GM12878 (cell line): ENCODE measurements at regions not wholly inside any gene's neighbourhood (a gene's known extent, or its start where the extent isn't known, plus 50 kb on each side); places are given as distances from the start of the nearest gene placed in this dataset.

Experiments
- CREB1 ChIP-seq: IDR thresholded peaks from 2 replicates; pipeline ENCODE4 v1.6.1; 2012; ENCODE audit warnings: low read depth, mild to moderate bottlenecking, inconsistent platforms
- CTCF ChIP-seq, 3 experiments: IDR thresholded peaks in 2 of 3; conservative IDR thresholded peaks in 1 of 3; 2 replicates each; pipeline ENCODE4 v1.5.1; 2011; ENCODE audit warnings: low read depth in 3 of 3, low read length in 3 of 3, mild to moderate bottlenecking in 3 of 3, control low read depth in 2 of 3, moderate library complexity in 2 of 3, inconsistent platforms in 1 of 3, mixed read lengths in 1 of 3; ENCODE audit not compliant: control insufficient read depth in 2 of 3, insufficient read depth in 1 of 3; ENCODE audit errors: extremely low read depth in 1 of 3
- GATAD2B ChIP-seq: fragments of 450-650 bp; conservative IDR thresholded peaks from 2 replicates; pipeline ENCODE4 v1.6.1; 2017; ENCODE audit warnings: low read depth, mild to moderate bottlenecking, moderate library complexity
- NFYB ChIP-seq: IDR thresholded peaks from 2 replicates; pipeline ENCODE4 v1.6.1; 2011; ENCODE audit warnings: low read depth, mild to moderate bottlenecking, low read length, improper control_type of control experiment, moderate library complexity; ENCODE audit not compliant: insufficient read depth
- PML ChIP-seq: IDR thresholded peaks from 2 replicates; pipeline ENCODE4 v1.6.1; 2012; ENCODE audit warnings: low read length, inconsistent platforms
- POLR2AphosphoS5 ChIP-seq: IDR thresholded peaks from 2 replicates; pipeline ENCODE4 v1.6.1; 2011; ENCODE audit warnings: mild to moderate bottlenecking, low read length, inconsistent platforms
- RCOR1 ChIP-seq: conservative IDR thresholded peaks from 2 replicates; pipeline ENCODE4 v1.6.1; 2012; ENCODE audit warnings: low read depth, low read length, improper control_type of control experiment
- REST ChIP-seq: IDR thresholded peaks from 2 replicates; pipeline ENCODE4 v1.6.1; 2012; ENCODE audit warnings: mild to moderate bottlenecking, low read depth, low read length
- SP1 ChIP-seq: IDR thresholded peaks from one replicate; pipeline ENCODE4 v1.6.1; 2011; ENCODE audit warnings: low read depth, low read length
- SREBF2 ChIP-seq: IDR thresholded peaks from 2 replicates; pipeline ENCODE4 v1.6.1; 2012; ENCODE audit warnings: mild to moderate bottlenecking, low read length
- TAF1 ChIP-seq: IDR thresholded peaks from 2 replicates; pipeline ENCODE4 v1.6.1; 2011; ENCODE audit warnings: mild to moderate bottlenecking, low read depth, low read length, borderline replicate concordance
- TARDBP ChIP-seq: IDR thresholded peaks from 2 replicates; pipeline ENCODE4 v1.6.1; 2016; ENCODE audit warnings: borderline replicate concordance
- ZNF207 ChIP-seq: fragments of 450-650 bp; IDR thresholded peaks from 2 replicates; pipeline ENCODE4 v1.6.1; 2014; ENCODE audit warnings: antibody characterized with exemption, mild to moderate bottlenecking, borderline replicate concordance
- ZNF274 ChIP-seq: IDR thresholded peaks from one replicate; pipeline ENCODE4 v1.8.0; 2011; ENCODE audit not compliant: insufficient read length, insufficient read depth

GRCh38 chr1:14516974-14517840, 81.3 kb upstream of the KAZN start:
- no peak for TF ChIP-seq CTCF (IDR thresholded peaks at IDR 0.05 in 2 of 3, conservative IDR thresholded peaks at IDR 0.05 in 1 of 3; ENCODE audit: control insufficient read depth in 2 of 3, extremely low read depth in 1 of 3, insufficient read depth in 1 of 3, low read depth in 3 of 3, low read length in 3 of 3)
- no peak for TF ChIP-seq ZNF274
- no peak for TF ChIP-seq POLR2AphosphoS5
- no peak for TF ChIP-seq SP1
- no peak for TF ChIP-seq GATAD2B
- TF ChIP-seq PML: peak; percentile 77; the same call in 1 of the 2 replicates
- TF ChIP-seq NFYB: peak; percentile 11; the same call in 1 of the 2 replicates
- TF ChIP-seq CREB1: peak; percentile 73; the same call in 1 of the 2 replicates
- TF ChIP-seq REST: no peak
- no peak for TF ChIP-seq TARDBP
- TF ChIP-seq RCOR1: no peak
- TF ChIP-seq ZNF207: no peak
- TF ChIP-seq TAF1: peak; percentile 56; the same call in 1 of the 2 replicates
- TF ChIP-seq SREBF2: no peak
